Sigmoid colon (tissue), 4 donors: ENCODE measurements at regions not wholly inside any gene's neighbourhood (a gene's known extent, or its start where the extent isn't known, plus 50 kb on each side); places are given as distances from the start of the nearest gene placed in this dataset.
"Not testable (repeated sequence)": the region's sequence is repeated elsewhere in the genome, so short reads cannot be mapped to it uniquely, and the experiment has no call there.

Experiments used
- CTCF ChIP-seq, 4 experiments: fragments of 450-650 bp in 3 of 4; fragments of 200-600 bp in 1 of 4; IDR thresholded peaks; one replicate each; pipeline ENCODE4 v1.5.1; 2016 to 2019; ENCODE audit warnings: antibody characterized with exemption in 4 of 4, mild to moderate bottlenecking in 3 of 4, moderate library complexity in 2 of 4
- EP300 ChIP-seq, 4 donors: sonication (generic); formaldehyde crosslinking; IDR thresholded peaks; one replicate each; pipeline ENCODE4 v1.6.1; 2017; ENCODE audit warnings: antibody characterized with exemption in 4 of 4
- POLR2A ChIP-seq, 2 donors: fragments of 450-650 bp; IDR thresholded peaks; one replicate each; pipeline ENCODE4 v1.6.1; 2016; ENCODE audit warnings: antibody characterized with exemption in 2 of 2, mild to moderate bottlenecking in 2 of 2, moderate library complexity in 2 of 2
- POLR2AphosphoS5 ChIP-seq, 4 donors: sonication (generic); formaldehyde crosslinking; IDR thresholded peaks; one replicate each; pipeline ENCODE4 v1.6.1; 2017; ENCODE audit warnings: antibody characterized with exemption in 4 of 4

- TF ChIP-seq CTCF, POLR2AphosphoS5, POLR2A, EP300 (IDR thresholded peaks at IDR 0.05): not testable (repeated sequence)
Measured at GRCh38 chr5:177664737-177665136, 64.8 kb downstream of the B4GALT7 start.
